GM19468 (cell line): ENCODE measurements at regions not wholly inside any gene's neighbourhood (a gene's known extent, or its start where the extent isn't known, plus 50 kb on each side); places are given as distances from the start of the nearest gene placed in this dataset.

Experiments
- ATAC-seq: cut with Tn5 transposase; IDR thresholded peaks from one replicate; pipeline ENCODE4 v1.9.1; 2021; ENCODE audit warnings: mild to moderate bottlenecking, moderate library complexity, moderate number of reproducible peaks; ENCODE audit not compliant: unreplicated experiment; ENCODE audit errors: extremely low read depth

DNA sequence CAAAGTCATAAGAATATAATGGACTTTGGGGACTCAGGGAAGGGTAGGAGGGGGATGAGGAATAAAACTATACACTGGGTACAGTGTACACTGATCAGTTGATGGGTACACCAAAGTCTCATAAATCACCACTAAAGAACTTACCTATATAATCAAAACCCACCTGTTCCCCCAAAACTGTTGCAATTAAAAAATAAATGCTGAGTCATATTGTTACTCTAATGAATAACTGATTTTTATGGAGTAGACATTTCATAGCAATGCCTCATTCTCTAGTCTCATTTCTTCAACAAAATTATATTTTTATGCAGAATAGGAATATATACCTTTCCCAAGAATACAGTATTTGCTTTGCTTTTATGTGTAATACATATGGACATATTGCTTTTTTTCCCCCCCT lies 181.2 kb downstream of the ST6GAL2 start:
- no peak for ATAC-seq

DNA sequence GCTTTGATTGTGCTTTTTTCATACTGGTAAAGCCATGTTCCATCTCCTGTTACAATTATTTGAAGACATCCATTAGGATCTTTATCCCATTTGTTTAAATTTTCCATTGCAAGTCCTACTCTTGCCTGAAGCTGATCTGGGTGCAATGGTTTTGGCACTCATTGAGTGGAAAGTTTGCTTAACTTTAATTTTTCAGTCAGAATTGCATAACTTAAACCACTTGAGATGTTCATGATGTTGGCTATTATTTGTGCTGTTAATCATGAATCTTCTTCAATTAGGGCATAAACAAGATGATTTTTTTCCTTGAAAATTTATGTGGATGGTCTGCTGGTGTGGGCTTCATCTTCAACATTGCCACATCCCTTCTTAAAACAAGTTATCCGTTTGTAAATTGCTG lies 180.1 kb downstream of the ST6GAL2 start:
- ATAC-seq = no peak

- ATAC-seq = no peak
Measured at GRCh38 chr2:106706283-106706682, 179.7 kb downstream of the ST6GAL2 start.

DNA sequence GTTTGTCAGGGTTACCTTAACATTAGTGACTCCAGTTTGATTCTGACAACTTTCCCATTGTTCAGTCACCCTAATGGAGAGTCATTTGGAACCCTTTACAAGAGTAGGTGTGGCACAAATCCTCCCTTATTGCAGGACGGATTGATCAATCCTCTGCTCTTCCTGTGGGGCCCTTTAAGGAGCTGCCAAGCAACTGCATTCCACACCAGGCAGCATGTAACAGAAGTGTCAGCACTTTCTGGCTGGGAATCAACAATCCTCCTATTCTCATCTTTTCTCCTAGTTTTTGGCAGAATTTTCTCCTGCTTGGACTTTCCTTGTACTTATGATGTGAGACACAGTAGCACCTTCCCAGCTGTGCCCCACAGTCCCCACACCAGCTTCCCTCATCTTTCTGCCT lies 177.8 kb downstream of the ST6GAL2 start:
- ATAC-seq = no peak

DNA sequence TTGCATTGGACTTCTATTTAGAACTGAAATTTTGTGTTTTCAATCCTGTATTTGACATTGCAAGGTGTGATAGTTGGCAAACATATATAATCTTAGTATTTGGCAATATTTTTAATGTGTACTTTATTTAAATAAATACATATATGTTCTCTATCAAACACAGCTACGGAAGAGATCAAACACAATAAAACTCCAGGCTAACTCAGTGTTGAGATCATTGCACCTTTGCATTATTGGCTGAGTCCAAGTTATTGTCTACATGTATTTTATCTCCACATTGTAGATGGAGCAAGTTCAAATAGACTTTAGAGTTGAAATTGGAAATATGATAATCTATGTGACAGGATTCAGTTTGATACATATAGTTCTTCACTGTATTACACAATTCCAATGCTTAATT lies 176.7 kb downstream of the ST6GAL2 start:
- no peak for ATAC-seq

DNA sequence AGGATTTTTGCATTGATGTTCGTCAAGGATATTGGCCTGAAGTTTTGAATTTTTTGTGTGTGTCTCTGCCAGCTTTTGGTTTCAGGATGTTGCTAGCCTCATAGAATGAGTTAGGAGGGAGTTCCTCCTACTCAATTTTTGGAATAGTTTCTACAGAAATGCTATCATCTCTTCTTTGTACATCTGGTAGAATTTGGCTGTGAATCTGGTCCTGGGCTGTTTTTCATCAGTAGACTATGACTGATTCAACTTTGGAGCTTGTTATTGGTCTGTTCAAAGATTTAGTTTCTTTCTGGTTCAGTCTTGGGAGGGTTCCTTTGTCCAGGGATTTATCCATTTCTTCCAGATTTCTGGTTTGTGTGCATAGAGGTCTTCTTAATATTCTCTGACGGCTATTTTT lies 166.7 kb downstream of the ST6GAL2 start:
- ATAC-seq = no peak

- ATAC-seq = no peak
Measured at GRCh38 chr2:106720026-106720425, 165.9 kb downstream of the ST6GAL2 start.

DNA sequence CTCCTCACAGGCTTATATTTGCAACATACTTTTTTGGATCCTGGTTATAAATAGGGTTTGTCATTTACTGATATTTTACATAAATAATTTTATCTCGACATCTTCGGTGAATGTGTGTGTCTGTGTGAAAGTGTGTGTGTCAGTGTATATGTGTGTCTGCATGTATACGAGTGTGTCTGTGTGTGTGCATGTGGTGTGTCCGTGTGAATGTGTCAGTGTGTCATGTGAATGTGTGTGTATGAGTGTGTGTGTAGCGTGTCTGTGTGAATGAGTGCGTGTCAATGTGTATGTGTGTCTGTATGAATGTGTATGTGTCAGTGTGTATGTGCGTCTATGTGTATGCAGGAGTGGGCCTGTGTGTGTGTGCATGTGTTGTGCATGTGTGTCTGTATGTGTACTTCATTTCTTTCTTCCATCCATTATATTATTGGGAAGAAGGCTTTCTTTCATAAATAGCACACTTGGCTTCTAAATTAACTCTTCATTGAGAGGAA lies 161.6 kb downstream of the ST6GAL2 start:
- no peak for ATAC-seq

DNA sequence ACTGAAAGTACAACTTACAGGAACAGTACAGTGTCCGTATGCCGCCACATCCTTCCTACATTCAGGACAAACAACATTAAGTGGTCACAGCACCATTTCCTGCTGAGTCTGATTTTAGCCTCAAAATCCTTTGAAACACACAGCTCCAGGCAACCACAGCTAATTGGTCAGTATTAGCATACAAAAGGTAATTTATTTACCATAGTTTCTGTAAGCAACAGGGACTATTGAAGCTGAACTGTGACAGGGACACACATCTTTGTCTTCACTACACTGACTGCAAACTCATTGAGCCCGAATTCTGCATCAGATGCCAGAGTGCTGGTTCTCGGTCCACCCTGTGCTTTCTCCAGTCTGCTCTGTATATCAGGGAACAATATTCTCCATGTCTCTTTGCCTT lies 151.8 kb downstream of the ST6GAL2 start:
- no peak for ATAC-seq

- ATAC-seq = no peak
Measured at GRCh38 chr2:106735807-106736206, 150.2 kb downstream of the ST6GAL2 start.

DNA sequence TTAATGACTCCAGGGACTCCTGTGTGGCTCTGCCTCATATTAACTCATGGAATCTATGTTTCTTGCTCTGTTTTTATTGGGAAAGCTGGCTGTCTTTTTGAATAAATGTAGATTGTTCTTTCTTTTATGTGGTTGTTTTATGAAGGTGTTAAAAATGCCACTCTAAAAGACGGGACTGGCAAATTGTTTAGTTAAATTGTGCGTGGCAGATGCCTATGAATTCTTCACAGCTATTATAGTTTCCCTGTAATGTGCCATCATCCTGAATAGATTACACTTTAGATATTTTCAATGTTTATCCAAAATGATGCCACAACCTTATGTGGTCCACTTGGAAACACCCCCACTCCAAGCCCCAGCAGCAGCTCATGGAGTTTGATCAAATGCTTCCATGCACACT lies 149.7 kb downstream of the ST6GAL2 start:
- no peak for ATAC-seq

DNA sequence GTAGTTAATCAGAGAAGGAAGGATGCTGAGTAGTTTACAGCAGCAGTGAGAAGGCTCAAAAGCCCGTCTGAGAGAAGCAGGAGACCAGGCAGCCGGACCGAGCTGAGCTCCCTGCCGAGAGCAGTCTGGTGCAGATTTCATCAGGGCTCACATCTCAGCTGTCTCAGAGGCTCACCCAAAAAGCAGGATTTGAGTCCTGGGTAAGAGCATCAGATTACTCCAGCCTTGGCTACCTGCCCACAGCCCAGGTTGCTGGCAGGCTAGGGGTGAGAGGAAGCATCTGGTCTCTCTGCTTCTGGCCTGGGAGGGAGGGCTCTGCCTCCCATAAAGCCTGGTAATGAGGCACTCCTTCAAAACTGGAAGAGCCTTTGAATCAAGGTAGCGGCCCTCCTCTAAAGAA lies 140.5 kb downstream of the ST6GAL2 start:
- no peak for ATAC-seq

DNA sequence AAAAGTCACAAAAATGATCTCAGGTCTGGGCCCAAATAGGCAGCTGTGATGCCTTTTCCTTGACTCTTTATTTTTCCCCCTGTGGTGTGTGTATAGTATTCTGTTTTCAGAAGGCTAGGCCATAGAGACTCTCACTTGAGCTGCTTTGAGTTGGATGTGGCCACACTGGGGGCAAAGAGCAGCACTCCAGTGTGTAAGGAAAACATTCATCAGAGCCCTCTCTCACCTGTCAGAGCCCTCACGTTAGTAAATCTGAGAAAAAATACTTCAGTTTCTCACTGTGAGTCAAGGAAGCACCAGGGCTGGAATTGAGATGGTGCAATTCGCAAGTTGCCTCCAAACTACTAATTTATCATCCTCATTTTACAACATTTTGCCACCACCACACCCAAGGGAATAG lies 136.1 kb downstream of the ST6GAL2 start:
- no peak for ATAC-seq
